HUES6 (cell line): ENCODE measurements at regions not wholly inside any gene's neighbourhood (a gene's known extent, or its start where the extent isn't known, plus 50 kb on each side); places are given as distances from the start of the nearest gene placed in this dataset.

Experiments
- H3K27ac ChIP-seq: 2 replicates; pipeline ENCODE4 v1.7.0; 2013; ENCODE audit warnings: low read depth, mild to moderate bottlenecking, low read length, inconsistent platforms
- H3K27me3 ChIP-seq: 2 replicates; pipeline ENCODE4 v1.6.1; 2013; ENCODE audit warnings: low read length; ENCODE audit not compliant: control insufficient read depth, insufficient read depth
- H3K36me3 ChIP-seq: 2 replicates; pipeline ENCODE4 v1.6.1; 2013; ENCODE audit warnings: low read length; ENCODE audit not compliant: control insufficient read depth, insufficient read depth
- H3K4me1 ChIP-seq: 2 replicates; pipeline ENCODE4 v1.6.1; 2013; ENCODE audit warnings: low read length; ENCODE audit not compliant: control insufficient read depth, insufficient read depth
- H3K4me3 ChIP-seq: 2 replicates; pipeline ENCODE4 v1.5.1; 2013; ENCODE audit warnings: low read depth, low read length
- H3K9ac ChIP-seq: one replicate; pipeline ENCODE4 v1.6.1; 2013; ENCODE audit warnings: mild to moderate bottlenecking, low read length
- H3K9me3 ChIP-seq: 2 replicates; pipeline ENCODE4 v1.6.1; 2013; ENCODE audit warnings: low read depth, low read length; ENCODE audit not compliant: control insufficient read depth, insufficient read depth

- H3K9me3 ChIP-seq, result peaks cover 4% of the 10 kb centered on the region
- H3K27me3 ChIP-seq, result no peaks in the 10 kb centered on the region; the same call in 1 of the 2 replicates
- H3K36me3 ChIP-seq, result no peaks in the 10 kb centered on the region
Observed at GRCh38 chr16:13770436-13770835, 149.5 kb upstream of the ERCC4 start.

GRCh38 chr16:13772782-13773181 is 147.2 kb upstream of the ERCC4 start:
- H3K4me1 ChIP-seq, result no peaks in the 10 kb centered on the region
- H3K9me3 ChIP-seq, result peaks cover 13% of the 10 kb centered on the region
- H3K36me3 ChIP-seq, result no peaks in the 10 kb centered on the region
- no peak overlapping the region for H3K9ac ChIP-seq
- H3K27ac ChIP-seq, result no peak overlapping the region
- no peaks in the 10 kb centered on the region; the same call in 1 of the 2 replicates for H3K27me3 ChIP-seq
- H3K4me3 ChIP-seq, result no peak overlapping the region

More at GRCh38 chr16:13770436-13770835, 149.5 kb upstream of the ERCC4 start:
- Histone ChIP-seq H3K27ac (no peak overlapping the region), H3K4me3 (no peak overlapping the region), H3K4me1 (no peaks in the 10 kb centered on the region), H3K9ac (no peak overlapping the region)

GRCh38 chr16:13779676-13780075 is 140.3 kb upstream of the ERCC4 start:
- H3K4me1 ChIP-seq, result peaks cover 10% of the 10 kb centered on the region
- H3K36me3 ChIP-seq, result no peaks in the 10 kb centered on the region
- H3K4me3 ChIP-seq, result no peak overlapping the region
- H3K9me3 ChIP-seq, result peaks cover 18% of the 10 kb centered on the region
- H3K27ac ChIP-seq, result no peak overlapping the region
- no peak overlapping the region for H3K9ac ChIP-seq
- H3K27me3 ChIP-seq, result no peaks in the 10 kb centered on the region

GRCh38 chr16:13780406-13781168 is 139.4 kb upstream of the ERCC4 start:
- H3K27me3 ChIP-seq, result no peaks in the 10 kb centered on the region
- no peak overlapping the region for H3K27ac ChIP-seq
- H3K9me3 ChIP-seq, result peaks cover 12% of the 10 kb centered on the region
- no peaks in the 10 kb centered on the region for H3K36me3 ChIP-seq
- H3K4me3 ChIP-seq, result no peak overlapping the region
- H3K9ac ChIP-seq, result no peak overlapping the region
- H3K4me1 ChIP-seq, result peaks cover 10% of the 10 kb centered on the region

- H3K9ac ChIP-seq, result no peak overlapping the region
- H3K9me3 ChIP-seq, result peaks cover 11% of the 10 kb centered on the region
- no peak overlapping the region for H3K4me3 ChIP-seq
- peaks cover 10% of the 10 kb centered on the region for H3K4me1 ChIP-seq
- no peaks in the 10 kb centered on the region for H3K36me3 ChIP-seq
- H3K27me3 ChIP-seq, result no peaks in the 10 kb centered on the region
- H3K27ac ChIP-seq, result no peak overlapping the region
Observed at GRCh38 chr16:13781169-13781564, 138.8 kb upstream of the ERCC4 start.

GRCh38 chr16:13781575-13782338 is 138.2 kb upstream of the ERCC4 start:
- no peak overlapping the region for H3K9ac ChIP-seq
- H3K4me3 ChIP-seq, result no peak overlapping the region
- H3K27ac ChIP-seq, result no peak overlapping the region
- no peaks in the 10 kb centered on the region for H3K27me3 ChIP-seq
- H3K4me1 ChIP-seq, result peaks cover 10% of the 10 kb centered on the region
- no peaks in the 10 kb centered on the region for H3K36me3 ChIP-seq
- H3K9me3 ChIP-seq, result peaks cover 8% of the 10 kb centered on the region

- Histone ChIP-seq H3K27me3 (peaks cover 2% of the 10 kb centered on the region; the same call in 1 of the 2 replicates), H3K27ac (no peak overlapping the region), H3K4me3 (no peak overlapping the region), H3K9ac (no peak overlapping the region), H3K36me3 (no peaks in the 10 kb centered on the region), H3K9me3 (peaks cover 13% of the 10 kb centered on the region), H3K4me1 (no peaks in the 10 kb centered on the region)
Observed at GRCh38 chr16:13791095-13791494, 128.9 kb upstream of the ERCC4 start.

- H3K9ac ChIP-seq, result no peak overlapping the region
- no peaks in the 10 kb centered on the region for H3K36me3 ChIP-seq
- no peaks in the 10 kb centered on the region for H3K4me1 ChIP-seq
- no peak overlapping the region for H3K27ac ChIP-seq
- H3K27me3 ChIP-seq, result peaks cover 2% of the 10 kb centered on the region; the same call in 1 of the 2 replicates
- no peak overlapping the region for H3K4me3 ChIP-seq
- H3K9me3 ChIP-seq, result peaks cover 10% of the 10 kb centered on the region; the same call in 1 of the 2 replicates
Observed at GRCh38 chr16:13793841-13794409, 126.0 kb upstream of the ERCC4 start.

GRCh38 chr16:13795131-13795530 is 124.8 kb upstream of the ERCC4 start:
- Histone ChIP-seq H3K9me3 (peaks cover 9% of the 10 kb centered on the region; the same call in 1 of the 2 replicates), H3K4me1 (no peaks in the 10 kb centered on the region), H3K27ac (no peak overlapping the region), H3K9ac (no peak overlapping the region), H3K27me3 (peaks cover 2% of the 10 kb centered on the region; the same call in 1 of the 2 replicates), H3K36me3 (no peaks in the 10 kb centered on the region), H3K4me3 (no peak overlapping the region)

- Histone ChIP-seq H3K36me3 (no peaks in the 10 kb centered on the region), H3K9me3 (no peaks in the 10 kb centered on the region), H3K4me3 (no peak overlapping the region), H3K9ac (no peak overlapping the region), H3K27me3 (peaks cover 2% of the 10 kb centered on the region; the same call in 1 of the 2 replicates), H3K27ac (no peak overlapping the region), H3K4me1 (no peaks in the 10 kb centered on the region)
Observed at GRCh38 chr16:13797718-13798117, 122.2 kb upstream of the ERCC4 start.

- Histone ChIP-seq H3K9me3 (no peaks in the 10 kb centered on the region), H3K9ac (no peak overlapping the region), H3K4me1 (no peaks in the 10 kb centered on the region), H3K36me3 (no peaks in the 10 kb centered on the region), H3K27ac (no peak overlapping the region), H3K27me3 (peaks cover 2% of the 10 kb centered on the region; the same call in 1 of the 2 replicates), H3K4me3 (no peak overlapping the region)
Observed at GRCh38 chr16:13798211-13798610, 121.7 kb upstream of the ERCC4 start.
